ENCODE measurements at regions not wholly inside any gene's neighbourhood (a gene's known extent, or its start where the extent isn't known, plus 50 kb on each side); places are given as distances from the start of the nearest gene placed in this dataset.

GRCh38 chr3:152658977-152659720 lies 175.8 kb upstream of the P2RY1 start:
- Histone ChIP-seq H2AK5ac (ENCODE audit: insufficient read length, low read length) (no peak overlapping the region), H2BK15ac (ENCODE audit: low read depth, low read length) (no peak overlapping the region), H3K56ac (ENCODE audit: insufficient read length, low read depth, low read length) (no peak overlapping the region), H2BK120ac (ENCODE audit: low read depth, low read length, poor library complexity, severe bottlenecking) (no peak overlapping the region), H3K9me3 (ENCODE audit: control insufficient read depth, low read depth, low read length) (no peaks in the 10 kb centered on the region), H4K5ac (ENCODE audit: insufficient read length, low read depth, low read length) (no peak overlapping the region), H3K18ac (ENCODE audit: insufficient read length, low read depth, low read length) (no peak overlapping the region), H2BK5ac (ENCODE audit: insufficient read length, low read length) (no peak overlapping the region), H2BK20ac (ENCODE audit: low read depth, low read length, poor library complexity, severe bottlenecking) (no peak overlapping the region), H3K9ac (ENCODE audit: extremely low read depth, insufficient read length, low read length) (no peak overlapping the region), H3K4me2 (ENCODE audit: insufficient read depth, insufficient read length, low read length) (no peak overlapping the region), H4K20me1 (ENCODE audit: control insufficient read depth, insufficient read depth, insufficient read length) (no peaks in the 10 kb centered on the region), H3K23ac (ENCODE audit: insufficient read length, low read depth, low read length) (no peak overlapping the region), H3K79me1 (ENCODE audit: insufficient read depth, low read depth, low read length, poor library complexity, severe bottlenecking) (no peaks in the 10 kb centered on the region), H2BK12ac (ENCODE audit: insufficient read length, low read depth, low read length) (no peak overlapping the region), H3K4ac (ENCODE audit: low read depth, low read length) (no peak overlapping the region), H3K79me2 (ENCODE audit: insufficient read depth, low read length) (no peaks in the 10 kb centered on the region), H3K14ac (ENCODE audit: insufficient read depth, low read length) (no peak overlapping the region), H3T11ph (ENCODE audit: low read length) (no peak overlapping the region), H3K27ac (ENCODE audit: insufficient read length, low read depth, low read length) (no peak overlapping the region), H2AFZ (ENCODE audit: low read length) (no peak overlapping the region), H3K23me2 (ENCODE audit: insufficient read length, low read depth, low read length, poor library complexity, severe bottlenecking) (no peaks in the 10 kb centered on the region), H3K4me1 (ENCODE audit: insufficient read depth, low read length) (peaks cover 7% of the 10 kb centered on the region), H4K91ac (ENCODE audit: insufficient read length, low read depth, low read length) (no peak overlapping the region), H3K27me3 (ENCODE audit: insufficient read depth, low read length) (no peaks in the 10 kb centered on the region), H4K8ac (replicated peaks; ENCODE audit: insufficient read length, low read depth, low read length) (no peak overlapping the region)
- Mint-ChIP-seq H3K4me3 (no peak overlapping the region), H3K9me3 (peaks cover 20% of the 10 kb centered on the region in 2 experiments), H3K27me3 (ENCODE audit: low read depth) (no peaks in the 10 kb centered on the region), H3K36me3 (ENCODE audit: insufficient read depth in 1 of 3, low read depth in 3 of 3) (peaks cover 6 to 17% (median 12%) of the 10 kb centered on the region in 3 experiments), H3K4me1 (peaks cover 45 to 46% of the 10 kb centered on the region in 2 experiments), H3K27ac (peak overlapping the region in 1 of 3 experiments; percentile 2; a peak in 1 of 7 replicates)
- no peak for DNase-seq
- no CpG with 5 or more reads among the region's 5 CpGs for WGBS (ENCODE audit: extremely low coverage, insufficient read length, low lambda C conversion rate)
- no peak for TF ChIP-seq CTCF (conservative IDR thresholded peaks at IDR 0.05)

All from H9 (cell line).